ENCODE measurements at regions not wholly inside any gene's neighbourhood (a gene's known extent, or its start where the extent isn't known, plus 50 kb on each side); places are given as distances from the start of the nearest gene placed in this dataset.

DNA sequence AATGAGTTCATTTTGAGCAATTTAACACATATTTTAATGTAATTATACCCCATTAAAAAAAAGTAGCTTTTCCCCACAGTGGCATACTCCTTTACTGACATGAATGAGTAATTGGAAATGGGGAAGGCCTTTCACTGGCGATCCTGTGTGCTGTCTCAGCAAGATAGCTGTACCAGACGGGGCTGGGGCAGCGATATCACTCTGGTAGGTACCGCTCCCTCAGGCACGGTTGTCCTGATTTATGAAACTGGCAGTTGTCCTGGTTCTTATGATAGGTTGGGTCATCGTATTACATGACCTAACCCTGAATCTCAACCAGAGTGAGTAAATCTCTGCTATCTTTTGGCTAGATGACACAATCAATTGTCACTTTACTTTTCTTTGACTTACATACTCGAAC is 355.0 kb upstream of the MAP3K7 start:
- H3K27ac Mint-ChIP-seq (ENCODE audit: unreplicated experiment) = no peak overlapping the region
- TF ChIP-seq, protein P1, sequence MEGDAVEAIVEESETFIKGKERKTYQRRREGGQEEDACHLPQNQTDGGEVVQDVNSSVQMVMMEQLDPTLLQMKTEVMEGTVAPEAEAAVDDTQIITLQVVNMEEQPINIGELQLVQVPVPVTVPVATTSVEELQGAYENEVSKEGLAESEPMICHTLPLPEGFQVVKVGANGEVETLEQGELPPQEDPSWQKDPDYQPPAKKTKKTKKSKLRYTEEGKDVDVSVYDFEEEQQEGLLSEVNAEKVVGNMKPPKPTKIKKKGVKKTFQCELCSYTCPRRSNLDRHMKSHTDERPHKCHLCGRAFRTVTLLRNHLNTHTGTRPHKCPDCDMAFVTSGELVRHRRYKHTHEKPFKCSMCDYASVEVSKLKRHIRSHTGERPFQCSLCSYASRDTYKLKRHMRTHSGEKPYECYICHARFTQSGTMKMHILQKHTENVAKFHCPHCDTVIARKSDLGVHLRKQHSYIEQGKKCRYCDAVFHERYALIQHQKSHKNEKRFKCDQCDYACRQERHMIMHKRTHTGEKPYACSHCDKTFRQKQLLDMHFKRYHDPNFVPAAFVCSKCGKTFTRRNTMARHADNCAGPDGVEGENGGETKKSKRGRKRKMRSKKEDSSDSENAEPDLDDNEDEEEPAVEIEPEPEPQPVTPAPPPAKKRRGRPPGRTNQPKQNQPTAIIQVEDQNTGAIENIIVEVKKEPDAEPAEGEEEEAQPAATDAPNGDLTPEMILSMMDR (IDR thresholded peaks at IDR 0.05) = no peak
- peaks cover 15% of the 10 kb centered on the region for H3K4me1 Mint-ChIP-seq (ENCODE audit: unreplicated experiment)
- no peaks in the 10 kb centered on the region for H3K36me3 Mint-ChIP-seq (ENCODE audit: unreplicated experiment)
- DNase-seq (ENCODE audit: extremely low spot score, unreplicated experiment) = no peak
- H3K27me3 Mint-ChIP-seq (ENCODE audit: unreplicated experiment) = no peaks in the 10 kb centered on the region
- H3K4me3 Mint-ChIP-seq (ENCODE audit: unreplicated experiment) = no peak overlapping the region
- no peaks in the 10 kb centered on the region for H3K9me3 Mint-ChIP-seq (ENCODE audit: unreplicated experiment)

DNA sequence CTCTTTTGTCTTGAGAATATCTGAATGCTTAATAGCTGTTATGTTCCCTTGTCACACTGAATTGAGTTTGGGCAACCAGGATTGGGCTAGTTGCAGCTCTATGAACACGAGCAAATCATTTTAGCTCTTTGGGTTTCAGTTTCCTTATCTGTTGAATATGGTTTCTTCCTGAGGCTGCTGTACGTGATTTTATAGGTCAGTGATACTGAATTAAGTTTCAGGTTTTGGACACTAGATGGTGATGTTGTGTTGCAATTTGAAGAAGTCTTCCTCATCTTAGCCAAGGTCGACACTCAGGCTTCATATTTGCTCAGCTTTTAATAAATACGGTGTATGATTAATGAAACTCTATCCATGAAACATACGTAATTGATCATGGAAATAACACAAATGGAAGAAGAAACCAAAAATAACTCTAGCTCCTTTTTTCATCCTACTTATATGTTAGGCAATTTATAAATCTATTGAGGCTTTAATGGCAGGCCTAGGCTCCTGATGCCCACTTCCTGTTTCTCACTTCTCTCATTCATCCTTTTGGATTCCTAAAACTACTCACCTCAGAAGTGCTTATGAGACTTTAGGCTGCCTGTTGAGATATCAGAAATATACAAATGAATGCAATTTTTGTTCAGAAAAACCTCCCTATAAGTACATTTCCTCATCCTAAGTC is 354.1 kb upstream of the MAP3K7 start:
- TF ChIP-seq, protein P1 (IDR thresholded peaks at IDR 0.05) = peak; percentile 79
- no peak for DNase-seq (ENCODE audit: extremely low spot score, unreplicated experiment)
- no peak overlapping the region for H3K27ac Mint-ChIP-seq (ENCODE audit: unreplicated experiment)
- H3K36me3 Mint-ChIP-seq (ENCODE audit: unreplicated experiment) = no peaks in the 10 kb centered on the region
- H3K27me3 Mint-ChIP-seq (ENCODE audit: unreplicated experiment) = no peaks in the 10 kb centered on the region
- H3K4me1 Mint-ChIP-seq (ENCODE audit: unreplicated experiment) = peaks cover 15% of the 10 kb centered on the region
- H3K4me3 Mint-ChIP-seq (ENCODE audit: unreplicated experiment) = no peak overlapping the region
- H3K9me3 Mint-ChIP-seq (ENCODE audit: unreplicated experiment) = no peaks in the 10 kb centered on the region

DNA sequence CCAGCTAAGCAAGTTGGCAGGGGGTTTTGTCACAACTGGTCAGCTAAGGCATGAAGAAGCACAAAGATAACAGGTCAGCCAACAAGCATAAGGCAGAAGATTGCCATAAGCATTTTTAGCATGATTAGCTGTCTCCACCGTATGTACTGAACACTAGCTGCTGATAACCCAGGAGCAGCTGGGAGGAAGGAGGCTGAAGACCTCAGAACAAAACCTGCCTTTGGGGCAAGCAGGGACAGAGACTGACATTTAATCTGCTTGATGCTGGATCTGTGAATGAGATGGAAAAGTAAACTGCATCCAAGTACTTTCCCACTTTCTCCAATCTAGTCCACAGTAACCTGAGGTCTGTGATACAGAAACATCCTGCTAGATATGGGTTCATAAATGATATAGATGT is 353.0 kb upstream of the MAP3K7 start:
- no peak overlapping the region for H3K27ac Mint-ChIP-seq (ENCODE audit: unreplicated experiment)
- no peaks in the 10 kb centered on the region for H3K9me3 Mint-ChIP-seq (ENCODE audit: unreplicated experiment)
- no peaks in the 10 kb centered on the region for H3K27me3 Mint-ChIP-seq (ENCODE audit: unreplicated experiment)
- H3K4me3 Mint-ChIP-seq (ENCODE audit: unreplicated experiment) = no peak overlapping the region
- peaks cover 15% of the 10 kb centered on the region for H3K4me1 Mint-ChIP-seq (ENCODE audit: unreplicated experiment)
- TF ChIP-seq, protein P1 (IDR thresholded peaks at IDR 0.05) = no peak
- no peak for DNase-seq (ENCODE audit: extremely low spot score, unreplicated experiment)
- no peaks in the 10 kb centered on the region for H3K36me3 Mint-ChIP-seq (ENCODE audit: unreplicated experiment)

DNA sequence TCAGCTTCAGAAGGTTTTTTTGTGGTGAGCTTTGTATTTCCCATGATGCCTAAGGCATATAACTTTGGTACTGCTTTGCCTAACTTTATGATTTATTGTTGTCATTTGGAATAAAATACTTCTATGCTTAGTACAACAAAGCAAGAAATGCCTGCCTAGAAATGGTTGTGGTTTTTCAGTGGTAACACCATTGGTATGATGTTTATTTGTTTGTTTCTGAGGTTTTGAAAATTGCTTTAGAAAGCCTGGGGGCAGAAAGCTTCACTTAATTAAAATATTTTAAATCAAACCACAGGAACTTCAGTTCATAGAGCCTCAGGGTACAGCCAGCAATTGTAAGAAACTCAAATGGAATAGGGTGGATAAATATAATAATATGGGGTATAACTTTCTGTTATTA is 351.2 kb upstream of the MAP3K7 start:
- no peak for DNase-seq (ENCODE audit: extremely low spot score, unreplicated experiment)
- Mint-ChIP-seq H3K4me3 (ENCODE audit: unreplicated experiment) (no peak overlapping the region), H3K27ac (ENCODE audit: unreplicated experiment) (no peak overlapping the region), H3K4me1 (ENCODE audit: unreplicated experiment) (peaks cover 15% of the 10 kb centered on the region), H3K36me3 (ENCODE audit: unreplicated experiment) (no peaks in the 10 kb centered on the region), H3K9me3 (ENCODE audit: unreplicated experiment) (no peaks in the 10 kb centered on the region), H3K27me3 (ENCODE audit: unreplicated experiment) (no peaks in the 10 kb centered on the region)
- TF ChIP-seq, protein P1 (IDR thresholded peaks at IDR 0.05) = no peak

DNA sequence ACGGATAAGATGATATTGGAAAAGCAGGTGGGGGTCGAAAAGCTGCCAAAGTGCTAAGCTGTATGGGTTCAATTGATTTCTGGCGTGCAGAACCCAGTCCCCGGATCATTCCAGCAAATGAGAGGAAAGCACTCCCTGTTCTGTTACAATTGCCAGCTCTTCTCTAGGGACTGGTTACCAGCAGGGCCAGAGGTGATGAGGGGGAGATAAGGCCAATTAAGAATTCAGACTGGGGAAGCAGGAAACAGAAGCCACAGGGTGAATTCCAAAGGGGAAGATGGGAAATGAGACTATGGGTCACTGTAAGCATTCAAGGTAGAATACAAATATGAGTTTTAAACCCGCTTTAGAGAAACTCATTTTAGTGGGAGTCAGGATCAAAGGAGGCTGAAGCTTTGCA is 349.4 kb upstream of the MAP3K7 start:
- no peak for DNase-seq (ENCODE audit: extremely low spot score, unreplicated experiment)
- Mint-ChIP-seq H3K4me1 (ENCODE audit: unreplicated experiment) (peaks cover 12% of the 10 kb centered on the region), H3K9me3 (ENCODE audit: unreplicated experiment) (no peaks in the 10 kb centered on the region), H3K4me3 (ENCODE audit: unreplicated experiment) (no peak overlapping the region), H3K27me3 (ENCODE audit: unreplicated experiment) (peaks cover 14% of the 10 kb centered on the region), H3K27ac (ENCODE audit: unreplicated experiment) (no peak overlapping the region), H3K36me3 (ENCODE audit: unreplicated experiment) (no peaks in the 10 kb centered on the region)
- TF ChIP-seq, protein P1 (IDR thresholded peaks at IDR 0.05) = no peak

All from osteocyte (in vitro differentiated cells).